Hematopoietic multipotent progenitor cell treated with erythropoietin and hydrocortisone succinate and interleukin-3 and kit ligand, for 4 days (in vitro differentiated cells): ENCODE measurements at regions not wholly inside any gene's neighbourhood (a gene's known extent, or its start where the extent isn't known, plus 50 kb on each side); places are given as distances from the start of the nearest gene placed in this dataset.
"Not testable (repeated sequence)": the region's sequence is repeated elsewhere in the genome, so short reads cannot be mapped to it uniquely, and the experiment has no call there.

Source experiments
- DNase-seq: peaks from one replicate; pipeline ENCODE4 v3.0.0-alpha.2; 2015

GRCh38 chr7:138221388-138221787 is 145.1 kb downstream of the AKR1D1 start:
- DNase-seq: not testable (repeated sequence)

GRCh38 chr7:138223402-138223879 is 147.2 kb downstream of the AKR1D1 start:
- peak; percentile 42 for DNase-seq

- peak; percentile 95 for DNase-seq
Measured at GRCh38 chr7:138226001-138226476, 149.8 kb downstream of the AKR1D1 start.

- no peak for DNase-seq
Measured at GRCh38 chr7:138226745-138227279, 150.6 kb downstream of the AKR1D1 start.

- no peak for DNase-seq
Measured at GRCh38 chr7:138228119-138228518, 151.9 kb downstream of the AKR1D1 start.

GRCh38 chr7:138228769-138229168 is 152.5 kb downstream of the AKR1D1 start:
- no peak for DNase-seq

GRCh38 chr7:138233189-138233588 is 156.9 kb downstream of the AKR1D1 start:
- DNase-seq: no peak

GRCh38 chr7:138235207-138235606 is 158.9 kb downstream of the AKR1D1 start:
- no peak for DNase-seq

- DNase-seq: no peak
Measured at GRCh38 chr7:138237995-138238394, 161.7 kb downstream of the AKR1D1 start.

GRCh38 chr7:138238734-138239659 is 162.7 kb downstream of the AKR1D1 start:
- DNase-seq: peak; percentile 51

GRCh38 chr7:138243430-138243829 is 167.2 kb downstream of the AKR1D1 start:
- no peak for DNase-seq

GRCh38 chr7:138243836-138244235 is 167.6 kb downstream of the AKR1D1 start:
- no peak for DNase-seq

GRCh38 chr7:138244606-138245005 is 168.3 kb downstream of the AKR1D1 start:
- no peak for DNase-seq

GRCh38 chr7:138245216-138245615 is 169.0 kb downstream of the AKR1D1 start:
- no peak for DNase-seq

GRCh38 chr7:138245682-138246081 is 169.4 kb downstream of the AKR1D1 start:
- peak; percentile 57 for DNase-seq

GRCh38 chr7:138246428-138246827 is 170.2 kb downstream of the AKR1D1 start:
- no peak for DNase-seq

- DNase-seq: no peak
Measured at GRCh38 chr7:138247081-138247480, 170.8 kb downstream of the AKR1D1 start.

GRCh38 chr7:138247568-138248333 is 171.5 kb downstream of the AKR1D1 start:
- no peak for DNase-seq

GRCh38 chr7:138248609-138249008 is 172.3 kb downstream of the AKR1D1 start:
- DNase-seq: no peak

- DNase-seq: no peak
Measured at GRCh38 chr7:138249975-138250374, 173.7 kb downstream of the AKR1D1 start.

- not testable (repeated sequence) for DNase-seq
Measured at GRCh38 chr7:138252666-138253065, 176.4 kb downstream of the AKR1D1 start.

- DNase-seq: no peak
Measured at GRCh38 chr7:138254444-138254843, 178.2 kb downstream of the AKR1D1 start.
